Mesenchymal stem cell (in vitro differentiated cells and primary cell): ENCODE measurements at regions not wholly inside any gene's neighbourhood (a gene's known extent, or its start where the extent isn't known, plus 50 kb on each side); places are given as distances from the start of the nearest gene placed in this dataset.

Experiments
- DNase-seq: peaks from one replicate; pipeline ENCODE4 v3.0.0-alpha.2; 2013
- H2AFZ ChIP-seq: one replicate; pipeline ENCODE4 v1.6.1; 2013; ENCODE audit warnings: low read depth, mild to moderate bottlenecking, control low read depth, inconsistent platforms, low read length, moderate library complexity
- H2AK5ac ChIP-seq: 2 replicates; pipeline ENCODE4 v1.6.1; 2013; ENCODE audit warnings: low read length, moderate library complexity, mild to moderate bottlenecking, inconsistent platforms; ENCODE audit not compliant: severe bottlenecking
- H2BK120ac ChIP-seq: one replicate; pipeline ENCODE4 v1.6.1; 2013; ENCODE audit warnings: low read depth, mild to moderate bottlenecking, inconsistent platforms, low read length, moderate library complexity
- H2BK12ac ChIP-seq, 2 experiments: one replicate each; pipeline ENCODE4 v1.6.1; 2013; ENCODE audit warnings: inconsistent platforms in 2 of 2, low read length in 2 of 2, mild to moderate bottlenecking in 2 of 2, moderate library complexity in 2 of 2, control low read depth in 1 of 2
- H2BK15ac ChIP-seq: one replicate; pipeline ENCODE4 v1.6.1; 2013; ENCODE audit warnings: mild to moderate bottlenecking, low read depth, inconsistent platforms; ENCODE audit not compliant: poor library complexity, severe bottlenecking
- H2BK5ac ChIP-seq: 2 replicates; pipeline ENCODE4 v1.6.1; 2013; ENCODE audit warnings: low read depth, mild to moderate bottlenecking, low read length, control low read depth, inconsistent platforms; ENCODE audit not compliant: poor library complexity, severe bottlenecking
- H3K14ac ChIP-seq, 2 experiments: one replicate each; pipeline ENCODE4 v1.6.1; 2013; ENCODE audit warnings: inconsistent platforms in 2 of 2, low read length in 2 of 2, control low read depth in 1 of 2, mild to moderate bottlenecking in 1 of 2, moderate library complexity in 1 of 2
- H3K18ac ChIP-seq, 2 experiments: one replicate each; pipeline ENCODE4 v1.6.1; 2013; ENCODE audit warnings: inconsistent platforms in 2 of 2, low read length in 2 of 2, control low read depth in 1 of 2, low read depth in 1 of 2, mild to moderate bottlenecking in 1 of 2
- H3K23ac ChIP-seq, 2 experiments: one replicate each; pipeline ENCODE4 v1.6.1; 2013; ENCODE audit warnings: inconsistent platforms in 2 of 2, low read length in 2 of 2, mild to moderate bottlenecking in 2 of 2, moderate library complexity in 2 of 2, control low read depth in 1 of 2
- H3K27ac ChIP-seq: 2 replicates; pipeline ENCODE4 v1.5.1; 2013; ENCODE audit warnings: mild to moderate bottlenecking, moderate library complexity, low read length, control low read depth, inconsistent platforms; ENCODE audit not compliant: poor library complexity, severe bottlenecking
- H3K27me3 ChIP-seq, 2 experiments: 2 replicates each; pipeline versions ENCODE4 v1.6.1 to v1.7.0; 2013; ENCODE audit warnings: low read length in 2 of 2, mild to moderate bottlenecking in 2 of 2, moderate library complexity in 2 of 2, control low read depth in 1 of 2, inconsistent platforms in 1 of 2; ENCODE audit not compliant: control insufficient read depth in 1 of 2, insufficient read depth in 1 of 2
- H3K36me3 ChIP-seq, 2 experiments: 2 replicates each; pipeline versions ENCODE4 v1.6.1 to v1.7.0; 2013; ENCODE audit warnings: low read length in 2 of 2, control low read depth in 1 of 2, inconsistent platforms in 1 of 2, low read depth in 1 of 2, mild to moderate bottlenecking in 1 of 2; ENCODE audit not compliant: insufficient read depth in 2 of 2, control insufficient read depth in 1 of 2
- H3K4ac ChIP-seq, 2 experiments: one replicate each; pipeline ENCODE4 v1.6.1; 2013; ENCODE audit warnings: inconsistent platforms in 2 of 2, low read length in 2 of 2, mild to moderate bottlenecking in 2 of 2, moderate library complexity in 2 of 2, control low read depth in 1 of 2, low read depth in 1 of 2
- H3K4me1 ChIP-seq: 2 replicates; pipeline ENCODE4 v1.6.1; 2013; ENCODE audit warnings: low read depth, low read length, control low read depth; ENCODE audit not compliant: control insufficient read depth, insufficient read depth
- H3K4me2 ChIP-seq: 2 replicates; pipeline ENCODE4 v1.6.1; 2013; ENCODE audit warnings: low read length, mild to moderate bottlenecking, inconsistent platforms; ENCODE audit not compliant: poor library complexity, severe bottlenecking
- H3K4me3 ChIP-seq, 2 experiments: 2 replicates each; pipeline versions ENCODE4 v1.5.1 to v1.7.0; 2013; ENCODE audit warnings: low read length in 2 of 2, mild to moderate bottlenecking in 2 of 2, control low read depth in 1 of 2, low read depth in 1 of 2; ENCODE audit not compliant: insufficient read depth in 1 of 2
- H3K79me1 ChIP-seq: replicated peaks from 2 replicates; pipeline ENCODE4 v1.6.1; 2013; ENCODE audit warnings: mild to moderate bottlenecking, control low read depth, low read length, inconsistent platforms; ENCODE audit not compliant: poor library complexity, severe bottlenecking
- H3K9ac ChIP-seq: 2 replicates; pipeline ENCODE4 v1.7.0; 2013; ENCODE audit warnings: mild to moderate bottlenecking, low read length, moderate library complexity
- H3K9me3 ChIP-seq: 2 replicates; pipeline ENCODE4 v1.7.0; 2013; ENCODE audit warnings: mild to moderate bottlenecking, low read length; ENCODE audit not compliant: control insufficient read depth
- H4K8ac ChIP-seq: one replicate; pipeline ENCODE4 v1.6.1; 2013; ENCODE audit warnings: inconsistent platforms, mild to moderate bottlenecking, low read length, moderate library complexity
- H4K91ac ChIP-seq: one replicate; pipeline ENCODE4 v1.6.1; 2013; ENCODE audit warnings: mild to moderate bottlenecking, low read length, inconsistent platforms
- whole genome bisulfite sequencing: methylation state at CpG from one replicate; pipeline ENCODE4 v1.1.7; 2013; ENCODE audit warnings: mixed read lengths; 5-methylcytosine and 5-hydroxymethylcytosine counted together

GRCh38 chr2:211077216-211077767 is 520.9 kb downstream of the CPS1 start:
- no peak for DNase-seq
- Histone ChIP-seq H4K8ac (no peak overlapping the region), H3K4me3 (no peak overlapping the region), H2BK15ac (no peak overlapping the region), H3K4me2 (no peak overlapping the region), H4K91ac (no peak overlapping the region), H2BK120ac (no peak overlapping the region), H3K23ac (no peak overlapping the region), H2BK5ac (no peak overlapping the region), H3K9me3 (no peaks in the 10 kb centered on the region), H3K27me3 (no peaks in the 10 kb centered on the region), H2AFZ (no peak overlapping the region), H3K79me1 (no peaks in the 10 kb centered on the region), H3K4me1 (no peaks in the 10 kb centered on the region), H2BK12ac (no peak overlapping the region), H3K27ac (no peak overlapping the region), H2AK5ac (no peak overlapping the region), H3K4ac (no peak overlapping the region), H3K9ac (no peak overlapping the region), H3K36me3 (no peaks in the 10 kb centered on the region), H3K18ac (no peak overlapping the region), H3K14ac (no peak overlapping the region)
- 64% methylated on average over 1 of the region's 2 CpGs for WGBS

GRCh38 chr2:211084352-211084751 is 528.0 kb downstream of the CPS1 start:
- WGBS, result 80% methylated on average over 1 of the region's 2 CpGs

GRCh38 chr2:211085056-211085680 is 528.8 kb downstream of the CPS1 start:
- no peak overlapping the region for H2BK5ac ChIP-seq
- H3K4ac ChIP-seq, result no peak overlapping the region
- no peak overlapping the region for H2BK15ac ChIP-seq
- no peaks in the 10 kb centered on the region for H3K9me3 ChIP-seq
- no peak overlapping the region for H3K18ac ChIP-seq
- no peak overlapping the region for H3K23ac ChIP-seq
- peak; percentile 26 for DNase-seq
- no peaks in the 10 kb centered on the region for H3K4me1 ChIP-seq
- no peak overlapping the region for H4K8ac ChIP-seq
- H4K91ac ChIP-seq, result no peak overlapping the region
- no peak overlapping the region for H3K9ac ChIP-seq
- no peaks in the 10 kb centered on the region for H3K27me3 ChIP-seq
- no peak overlapping the region for H2AK5ac ChIP-seq
- no peaks in the 10 kb centered on the region for H3K36me3 ChIP-seq
- no peak overlapping the region for H3K14ac ChIP-seq
- no peak overlapping the region for H3K27ac ChIP-seq
- H3K79me1 ChIP-seq, result no peaks in the 10 kb centered on the region
- H3K4me3 ChIP-seq, result no peak overlapping the region
- 80% methylated on average over 1 of the region's 5 CpGs for WGBS
- no peak overlapping the region for H3K4me2 ChIP-seq
- no peak overlapping the region for H2BK120ac ChIP-seq
- H2BK12ac ChIP-seq, result no peak overlapping the region
- H2AFZ ChIP-seq, result no peak overlapping the region

More at GRCh38 chr2:211084352-211084751, 528.0 kb downstream of the CPS1 start:
- H3K14ac ChIP-seq, result no peak overlapping the region
- H2BK12ac ChIP-seq, result no peak overlapping the region
- H2BK15ac ChIP-seq, result no peak overlapping the region
- no peaks in the 10 kb centered on the region for H3K27me3 ChIP-seq
- no peaks in the 10 kb centered on the region for H3K36me3 ChIP-seq
- no peak overlapping the region for H4K91ac ChIP-seq
- no peaks in the 10 kb centered on the region for H3K79me1 ChIP-seq
- H3K4me3 ChIP-seq, result no peak overlapping the region
- H2BK120ac ChIP-seq, result no peak overlapping the region
- no peak overlapping the region for H2BK5ac ChIP-seq
- no peak overlapping the region for H4K8ac ChIP-seq
- no peak overlapping the region for H3K23ac ChIP-seq
- no peak overlapping the region for H3K18ac ChIP-seq
- H3K4me2 ChIP-seq, result no peak overlapping the region
- no peaks in the 10 kb centered on the region for H3K9me3 ChIP-seq
- no peak overlapping the region for H2AK5ac ChIP-seq
- no peak for DNase-seq
- H3K4me1 ChIP-seq, result no peaks in the 10 kb centered on the region
- no peak overlapping the region for H3K9ac ChIP-seq
- H2AFZ ChIP-seq, result no peak overlapping the region
- no peak overlapping the region for H3K4ac ChIP-seq
- H3K27ac ChIP-seq, result no peak overlapping the region

- no peak overlapping the region for H2BK15ac ChIP-seq
- no peak overlapping the region for H3K14ac ChIP-seq
These were observed 529.6 kb downstream of the CPS1 start for GRCh38 chr2:211086049-211086448.

More at GRCh38 chr2:211086049-211086448, 529.6 kb downstream of the CPS1 start:
- DNase-seq, result no peak
- Histone ChIP-seq H3K4me3 (no peak overlapping the region), H3K27me3 (no peaks in the 10 kb centered on the region), H3K36me3 (no peaks in the 10 kb centered on the region), H3K9ac (no peak overlapping the region), H2BK5ac (no peak overlapping the region), H3K27ac (no peak overlapping the region), H3K79me1 (no peaks in the 10 kb centered on the region), H2AK5ac (no peak overlapping the region), H3K18ac (no peak overlapping the region), H2BK12ac (no peak overlapping the region), H2AFZ (no peak overlapping the region), H2BK120ac (no peak overlapping the region), H4K8ac (no peak overlapping the region), H3K4me2 (no peak overlapping the region), H3K4me1 (no peaks in the 10 kb centered on the region), H4K91ac (no peak overlapping the region), H3K4ac (no peak overlapping the region), H3K23ac (no peak overlapping the region), H3K9me3 (no peaks in the 10 kb centered on the region)
- WGBS, result 73% methylated on average over 2 of the region's 3 CpGs
